Bronchial epithelial cell (primary cell): ENCODE measurements at regions not wholly inside any gene's neighbourhood (a gene's known extent, or its start where the extent isn't known, plus 50 kb on each side); places are given as distances from the start of the nearest gene placed in this dataset.

Experiments
- DNase-seq: peaks from one replicate; pipeline ENCODE4 v3.0.0-alpha.2; 2010; ENCODE audit warnings: low read depth
- FAIRE-seq: peaks from 2 replicates; lab custom pipeline; 2011; peaks lifted over from hg19 to GRCh38; lab: Jason Lieb, UNC
- H3K27me3 ChIP-seq: 2 replicates; pipeline ENCODE4 v1.5.1; 2011; ENCODE audit warnings: low read length; ENCODE audit not compliant: control insufficient read depth, insufficient read depth
- H3K36me3 ChIP-seq: 2 replicates; pipeline ENCODE4 v1.5.1; 2011; ENCODE audit warnings: low read length; ENCODE audit not compliant: control insufficient read depth, insufficient read depth
- H3K4me3 ChIP-seq: 2 replicates; pipeline ENCODE4 v1.5.1; 2011; ENCODE audit warnings: mild to moderate bottlenecking, low read depth, low read length, control low read depth
- TF ChIP-seq, protein P1 (sequence below): IDR thresholded peaks from 2 replicates; pipeline ENCODE4 v1.5.1; 2011; ENCODE audit warnings: mild to moderate bottlenecking, moderate library complexity, low read length, control low read depth, inconsistent platforms; ENCODE audit not compliant: insufficient read depth, severe bottlenecking

DNA sequence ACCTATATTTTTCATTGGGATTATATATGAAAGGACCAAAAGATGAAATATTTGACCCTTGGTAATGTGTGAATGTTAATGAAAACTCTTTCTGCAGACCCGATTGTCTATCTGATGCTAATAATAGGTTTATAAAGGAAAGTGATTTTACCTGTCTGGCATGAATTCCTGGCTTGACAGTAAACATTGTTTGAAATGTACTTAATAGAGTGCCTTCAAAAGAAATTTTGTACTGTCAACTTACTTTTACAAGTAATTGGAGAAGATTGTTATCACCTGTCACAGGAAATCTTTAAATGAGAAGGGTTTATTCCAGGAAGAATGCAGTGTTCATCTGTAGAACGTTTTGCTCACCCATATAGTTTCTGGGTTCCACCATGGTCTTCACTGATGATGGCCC, 588.2 kb downstream of the INHBA start:
- Histone ChIP-seq H3K27me3 (no peaks in the 10 kb centered on the region), H3K36me3 (no peaks in the 10 kb centered on the region), H3K4me3 (no peak overlapping the region)
- FAIRE-seq, result no peak
- TF ChIP-seq, protein P1, sequence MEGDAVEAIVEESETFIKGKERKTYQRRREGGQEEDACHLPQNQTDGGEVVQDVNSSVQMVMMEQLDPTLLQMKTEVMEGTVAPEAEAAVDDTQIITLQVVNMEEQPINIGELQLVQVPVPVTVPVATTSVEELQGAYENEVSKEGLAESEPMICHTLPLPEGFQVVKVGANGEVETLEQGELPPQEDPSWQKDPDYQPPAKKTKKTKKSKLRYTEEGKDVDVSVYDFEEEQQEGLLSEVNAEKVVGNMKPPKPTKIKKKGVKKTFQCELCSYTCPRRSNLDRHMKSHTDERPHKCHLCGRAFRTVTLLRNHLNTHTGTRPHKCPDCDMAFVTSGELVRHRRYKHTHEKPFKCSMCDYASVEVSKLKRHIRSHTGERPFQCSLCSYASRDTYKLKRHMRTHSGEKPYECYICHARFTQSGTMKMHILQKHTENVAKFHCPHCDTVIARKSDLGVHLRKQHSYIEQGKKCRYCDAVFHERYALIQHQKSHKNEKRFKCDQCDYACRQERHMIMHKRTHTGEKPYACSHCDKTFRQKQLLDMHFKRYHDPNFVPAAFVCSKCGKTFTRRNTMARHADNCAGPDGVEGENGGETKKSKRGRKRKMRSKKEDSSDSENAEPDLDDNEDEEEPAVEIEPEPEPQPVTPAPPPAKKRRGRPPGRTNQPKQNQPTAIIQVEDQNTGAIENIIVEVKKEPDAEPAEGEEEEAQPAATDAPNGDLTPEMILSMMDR, result no peak
- DNase-seq, result no peak

DNA sequence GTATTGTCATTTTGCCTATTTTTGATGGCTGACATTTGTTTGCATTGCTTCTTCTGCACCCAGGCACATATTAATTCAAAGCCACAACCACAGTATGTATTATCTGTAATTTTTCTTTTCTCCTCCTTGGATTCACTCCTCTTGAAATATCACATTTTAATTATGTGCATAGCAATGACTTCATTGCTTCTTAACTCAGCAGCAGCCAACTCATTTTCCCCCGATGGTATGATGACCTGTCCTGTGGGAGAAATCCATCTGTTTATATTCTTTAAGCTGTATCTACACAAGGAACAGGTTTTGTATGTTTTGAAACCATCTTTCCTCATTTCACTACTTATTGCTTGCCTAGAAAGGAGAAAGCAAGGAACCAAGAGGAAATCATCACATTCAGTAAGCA, 588.8 kb downstream of the INHBA start:
- peak; percentile 76 for DNase-seq
- TF ChIP-seq, protein P1, result no peak
- Histone ChIP-seq H3K4me3 (no peak overlapping the region), H3K36me3 (no peaks in the 10 kb centered on the region), H3K27me3 (no peaks in the 10 kb centered on the region)
- no peak for FAIRE-seq

DNA sequence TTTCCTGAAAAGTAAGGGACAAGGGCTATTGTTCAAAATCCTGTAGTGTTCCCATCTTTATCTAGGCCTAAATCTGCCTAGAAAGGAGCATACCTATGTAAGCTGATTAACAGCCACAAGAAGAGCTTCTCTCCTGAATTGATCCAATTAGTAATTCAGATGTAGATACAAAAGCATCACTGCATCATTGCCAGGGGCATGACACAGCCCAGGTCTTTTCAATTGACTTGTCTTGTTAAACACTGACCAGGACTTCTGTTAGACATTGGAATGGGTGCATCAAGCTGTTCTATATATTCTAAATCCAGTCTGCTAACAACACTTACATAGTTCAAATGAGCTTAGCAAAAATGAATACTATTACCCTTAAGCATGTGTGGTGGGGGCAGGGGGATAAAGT, 589.2 kb downstream of the INHBA start:
- no peak for FAIRE-seq
- TF ChIP-seq, protein P1, result no peak
- no peak for DNase-seq
- no peaks in the 10 kb centered on the region for H3K36me3 ChIP-seq
- no peaks in the 10 kb centered on the region for H3K27me3 ChIP-seq
- no peak overlapping the region for H3K4me3 ChIP-seq

DNA sequence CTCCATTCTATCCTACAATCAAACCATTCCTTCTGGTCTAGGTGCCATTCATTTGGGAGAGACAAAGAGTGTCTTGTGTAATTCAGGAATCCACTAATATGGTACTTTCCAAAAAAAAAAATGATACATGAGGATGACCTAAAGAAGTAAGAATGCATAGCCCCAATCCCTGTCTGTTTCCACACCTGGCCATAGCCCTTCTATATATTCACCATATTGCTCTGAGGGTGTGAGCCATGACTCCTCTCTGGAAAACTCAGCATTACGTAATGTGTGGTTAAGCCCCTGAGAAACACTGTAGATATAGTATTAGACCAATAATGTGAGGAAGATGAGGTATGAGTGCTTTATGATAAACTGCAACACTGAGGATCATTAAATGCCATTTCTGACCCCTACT, 592.7 kb downstream of the INHBA start:
- H3K4me3 ChIP-seq, result no peak overlapping the region
- H3K27me3 ChIP-seq, result no peaks in the 10 kb centered on the region
- TF ChIP-seq, protein P1, result no peak
- FAIRE-seq (no peak), DNase-seq (peak; percentile 99)
- no peaks in the 10 kb centered on the region for H3K36me3 ChIP-seq

DNA sequence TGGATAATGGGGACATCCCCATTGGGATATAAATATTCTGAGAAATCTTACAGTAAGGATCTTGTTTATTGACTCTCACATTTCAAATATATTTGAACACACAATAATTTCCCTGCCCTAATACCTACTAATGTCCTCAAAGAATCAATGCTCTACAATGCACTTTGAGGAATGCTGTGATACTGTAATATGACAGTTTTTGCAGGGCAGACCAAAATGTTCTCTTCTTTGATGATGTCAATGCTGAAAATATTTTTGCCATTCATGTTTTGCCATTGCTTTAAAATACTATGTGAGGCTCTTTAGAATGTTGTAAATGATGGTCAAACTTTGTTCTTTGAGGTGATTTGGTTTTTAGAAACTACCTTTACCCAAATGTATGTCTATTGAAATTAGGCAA, 594.1 kb downstream of the INHBA start:
- no peak for FAIRE-seq
- TF ChIP-seq, protein P1, result no peak
- H3K4me3 ChIP-seq, result no peak overlapping the region
- no peak for DNase-seq
- H3K36me3 ChIP-seq, result no peaks in the 10 kb centered on the region
- H3K27me3 ChIP-seq, result no peaks in the 10 kb centered on the region

DNA sequence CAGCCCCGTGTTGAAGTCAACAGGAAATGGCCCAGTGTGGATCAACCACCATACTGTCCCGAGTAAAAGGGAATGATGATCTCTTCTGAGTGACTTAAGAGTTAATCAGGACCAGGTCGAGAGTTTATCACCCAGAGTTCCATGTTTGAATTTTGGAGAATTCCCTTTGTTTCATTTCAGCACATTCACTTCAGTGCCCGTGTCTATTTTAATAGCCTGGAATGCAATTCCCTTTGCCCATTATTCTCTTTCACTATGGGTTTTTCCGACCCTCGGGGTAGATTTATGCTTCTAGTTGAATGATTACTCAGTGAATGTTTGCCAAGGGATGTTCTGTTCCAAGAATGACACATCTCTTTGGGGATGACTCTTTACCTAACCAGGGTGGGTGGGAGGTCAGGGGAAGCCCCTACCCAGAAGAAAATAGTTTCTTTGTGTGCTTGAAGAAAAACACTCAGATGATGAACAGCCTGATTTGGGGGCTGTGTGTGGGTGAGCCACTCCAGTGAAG, 594.9 kb downstream of the INHBA start:
- DNase-seq, result peak; percentile 95
- no peak for FAIRE-seq
- H3K4me3 ChIP-seq, result no peak overlapping the region

More for the DNA sequence above, 594.9 kb downstream of the INHBA start:
- TF ChIP-seq, protein P1, result no peak
- no peaks in the 10 kb centered on the region for H3K36me3 ChIP-seq
- H3K27me3 ChIP-seq, result no peaks in the 10 kb centered on the region
